Keratinocyte (primary cell): ENCODE measurements at regions not wholly inside any gene's neighbourhood (a gene's known extent, or its start where the extent isn't known, plus 50 kb on each side); places are given as distances from the start of the nearest gene placed in this dataset.

ENCODE experiments used
- EZH2 ChIP-seq: IDR thresholded peaks from one replicate; pipeline ENCODE4 v1.6.1; 2012; ENCODE audit warnings: inconsistent platforms, mild to moderate bottlenecking, low read length, moderate library complexity
- TF ChIP-seq, protein P1 (sequence below), 3 experiments: IDR thresholded peaks in 1 of 3; conservative IDR thresholded peaks in 1 of 3; optimal IDR thresholded peaks in 1 of 3; 2 replicates in 2 of 3; 3 replicates in 1 of 3; pipeline versions ENCODE3 to v1.5.1; 2011; ENCODE audit warnings: low read length in 3 of 3, mild to moderate bottlenecking in 3 of 3, moderate library complexity in 2 of 3, control low read depth in 1 of 3, inconsistent platforms in 1 of 3; ENCODE audit not compliant: insufficient read depth in 2 of 3; ENCODE audit errors: extremely low read depth in 1 of 3

DNA sequence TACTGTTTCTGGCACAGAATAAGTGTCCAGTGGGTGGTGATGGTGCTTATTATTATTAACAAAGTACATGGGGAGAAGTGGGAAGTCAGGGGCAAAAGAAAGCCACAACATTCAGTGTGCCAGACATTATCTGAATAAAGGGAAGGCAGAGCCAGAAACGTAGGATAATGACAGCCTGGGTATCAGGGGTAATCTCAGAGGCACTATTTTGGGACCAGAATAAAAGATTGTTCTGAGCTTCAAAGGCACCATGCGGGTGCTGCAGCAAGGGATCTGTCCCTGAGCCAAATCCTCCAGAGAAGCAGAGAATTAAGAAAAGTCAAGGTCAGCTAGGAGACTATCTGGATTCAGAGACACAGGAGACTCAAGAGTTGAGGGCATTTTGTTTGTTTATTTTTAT lies 328.8 kb upstream of the GATB start:
- TF ChIP-seq, protein P1, sequence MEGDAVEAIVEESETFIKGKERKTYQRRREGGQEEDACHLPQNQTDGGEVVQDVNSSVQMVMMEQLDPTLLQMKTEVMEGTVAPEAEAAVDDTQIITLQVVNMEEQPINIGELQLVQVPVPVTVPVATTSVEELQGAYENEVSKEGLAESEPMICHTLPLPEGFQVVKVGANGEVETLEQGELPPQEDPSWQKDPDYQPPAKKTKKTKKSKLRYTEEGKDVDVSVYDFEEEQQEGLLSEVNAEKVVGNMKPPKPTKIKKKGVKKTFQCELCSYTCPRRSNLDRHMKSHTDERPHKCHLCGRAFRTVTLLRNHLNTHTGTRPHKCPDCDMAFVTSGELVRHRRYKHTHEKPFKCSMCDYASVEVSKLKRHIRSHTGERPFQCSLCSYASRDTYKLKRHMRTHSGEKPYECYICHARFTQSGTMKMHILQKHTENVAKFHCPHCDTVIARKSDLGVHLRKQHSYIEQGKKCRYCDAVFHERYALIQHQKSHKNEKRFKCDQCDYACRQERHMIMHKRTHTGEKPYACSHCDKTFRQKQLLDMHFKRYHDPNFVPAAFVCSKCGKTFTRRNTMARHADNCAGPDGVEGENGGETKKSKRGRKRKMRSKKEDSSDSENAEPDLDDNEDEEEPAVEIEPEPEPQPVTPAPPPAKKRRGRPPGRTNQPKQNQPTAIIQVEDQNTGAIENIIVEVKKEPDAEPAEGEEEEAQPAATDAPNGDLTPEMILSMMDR (optimal IDR thresholded peaks at IDR 0.05 in 1 of 3, IDR thresholded peaks at IDR 0.05 in 1 of 3, conservative IDR thresholded peaks at IDR 0.05 in 1 of 3; ENCODE audit: extremely low read depth in 1 of 3, insufficient read depth in 2 of 3, low read length in 3 of 3) = no peak
- TF ChIP-seq EZH2 = no peak
